IPS DF 6.9 (cell line): ENCODE measurements at regions not wholly inside any gene's neighbourhood (a gene's known extent, or its start where the extent isn't known, plus 50 kb on each side); places are given as distances from the start of the nearest gene placed in this dataset.

Experiments
- DNase-seq: peaks from one replicate; pipeline ENCODE4 v3.0.0-alpha.2; 2013; ENCODE audit warnings: low read depth, low spot score
- H3K27ac ChIP-seq: one replicate; pipeline ENCODE4 v1.5.1; 2013; ENCODE audit warnings: low read length, control low read depth
- H3K27me3 ChIP-seq: 2 replicates; pipeline ENCODE4 v1.6.1; 2013; ENCODE audit warnings: mild to moderate bottlenecking, low read length; ENCODE audit not compliant: control insufficient read depth, insufficient read depth
- H3K36me3 ChIP-seq: 2 replicates; pipeline ENCODE4 v1.6.1; 2013; ENCODE audit warnings: low read length; ENCODE audit not compliant: control insufficient read depth, insufficient read depth
- H3K4me1 ChIP-seq: 2 replicates; pipeline ENCODE4 v1.6.1; 2013; ENCODE audit warnings: low read length; ENCODE audit not compliant: control insufficient read depth, insufficient read depth
- H3K4me3 ChIP-seq: 2 replicates; pipeline ENCODE4 v1.5.1; 2013; ENCODE audit warnings: mild to moderate bottlenecking, low read length
- H3K9me3 ChIP-seq: 2 replicates; pipeline ENCODE4 v1.6.1; 2013; ENCODE audit warnings: low read length, inconsistent platforms; ENCODE audit not compliant: control insufficient read depth, insufficient read depth
- WGBS: extraction: QIAGEN DNeasy Blood & Tissue Kit; methylation state at CpG from one replicate; pipeline ENCODE4 v1.1.7; 2013; ENCODE audit warnings: mixed read lengths, missing lambda C conversion rate; ENCODE audit not compliant: insufficient read length, insufficient coverage; 5-methylcytosine and 5-hydroxymethylcytosine counted together

- DNase-seq, result no peak
- Histone ChIP-seq H3K36me3 (no peaks in the 10 kb centered on the region), H3K27me3 (no peaks in the 10 kb centered on the region), H3K4me1 (no peaks in the 10 kb centered on the region), H3K9me3 (no peaks in the 10 kb centered on the region; the same call in 1 of the 2 replicates), H3K27ac (no peak overlapping the region), H3K4me3 (no peak overlapping the region)
- no CpG with 5 or more reads among the region's 2 CpGs for WGBS
Observed at GRCh38 chr5:56625541-56625940, 189.8 kb upstream of the MAP3K1 start.

GRCh38 chr5:56624751-56625150, 190.6 kb upstream of the MAP3K1 start:
- no CpG with 5 or more reads among the region's 1 CpG for WGBS
- no peaks in the 10 kb centered on the region; the same call in 1 of the 2 replicates for H3K9me3 ChIP-seq
- H3K4me3 ChIP-seq, result no peak overlapping the region
- no peak for DNase-seq
- no peak overlapping the region for H3K27ac ChIP-seq
- H3K27me3 ChIP-seq, result no peaks in the 10 kb centered on the region
- no peaks in the 10 kb centered on the region for H3K4me1 ChIP-seq
- no peaks in the 10 kb centered on the region for H3K36me3 ChIP-seq

GRCh38 chr5:56622141-56622540, 193.2 kb upstream of the MAP3K1 start:
- Histone ChIP-seq H3K4me3 (no peak overlapping the region), H3K9me3 (no peaks in the 10 kb centered on the region), H3K27me3 (no peaks in the 10 kb centered on the region), H3K36me3 (no peaks in the 10 kb centered on the region), H3K27ac (no peak overlapping the region), H3K4me1 (no peaks in the 10 kb centered on the region)
- no peak for DNase-seq
- WGBS, result no CpG with 5 or more reads among the region's 2 CpGs

- WGBS, result no CpG with 5 or more reads among the region's 3 CpGs
Observed at GRCh38 chr5:56620903-56621677, 194.3 kb upstream of the MAP3K1 start.

GRCh38 chr5:56617998-56618397, 197.4 kb upstream of the MAP3K1 start:
- H3K4me1 ChIP-seq, result 0 out of 2 replicates have a peak, but pooled peaks cover 2% of the 10 kb centered on the region
- no peaks in the 10 kb centered on the region for H3K27me3 ChIP-seq
- no peak for DNase-seq
- WGBS, result no CpG with 5 or more reads among the region's 4 CpGs
- H3K27ac ChIP-seq, result no peak overlapping the region
- H3K36me3 ChIP-seq, result no peaks in the 10 kb centered on the region
- no peak overlapping the region for H3K4me3 ChIP-seq
- H3K9me3 ChIP-seq, result no peaks in the 10 kb centered on the region

More at GRCh38 chr5:56620903-56621677, 194.3 kb upstream of the MAP3K1 start:
- Histone ChIP-seq H3K27ac (no peak overlapping the region), H3K27me3 (no peaks in the 10 kb centered on the region), H3K9me3 (no peaks in the 10 kb centered on the region), H3K36me3 (no peaks in the 10 kb centered on the region), H3K4me1 (no peaks in the 10 kb centered on the region), H3K4me3 (no peak overlapping the region)
- no peak for DNase-seq

GRCh38 chr5:56616454-56617160, 198.7 kb upstream of the MAP3K1 start:
- Histone ChIP-seq H3K4me3 (no peak overlapping the region), H3K4me1 (0 out of 2 replicates have a peak, but pooled peaks cover 2% of the 10 kb centered on the region), H3K36me3 (no peaks in the 10 kb centered on the region), H3K27ac (no peak overlapping the region), H3K27me3 (no peaks in the 10 kb centered on the region), H3K9me3 (no peaks in the 10 kb centered on the region)
- no CpG with 5 or more reads among the region's 6 CpGs for WGBS
- no peak for DNase-seq

GRCh38 chr5:56615361-56616153, 199.8 kb upstream of the MAP3K1 start:
- H3K27me3 ChIP-seq, result no peaks in the 10 kb centered on the region
- H3K9me3 ChIP-seq, result no peaks in the 10 kb centered on the region
- 0 out of 2 replicates have a peak, but pooled peaks cover 2% of the 10 kb centered on the region for H3K4me1 ChIP-seq
- no CpG with 5 or more reads among the region's 6 CpGs for WGBS
- no peaks in the 10 kb centered on the region for H3K36me3 ChIP-seq
- H3K27ac ChIP-seq, result no peak overlapping the region
- no peak overlapping the region for H3K4me3 ChIP-seq
- DNase-seq, result no peak

- Histone ChIP-seq H3K27ac (no peak overlapping the region), H3K4me1 (peaks cover 7% of the 10 kb centered on the region; the same call in 1 of the 2 replicates), H3K9me3 (no peaks in the 10 kb centered on the region), H3K36me3 (no peaks in the 10 kb centered on the region), H3K27me3 (no peaks in the 10 kb centered on the region), H3K4me3 (no peak overlapping the region)
- WGBS, result no CpG with 5 or more reads among the region's 1 CpG
- no peak for DNase-seq
Observed at GRCh38 chr5:56612759-56613158, 202.6 kb upstream of the MAP3K1 start.

- no CpG with 5 or more reads among the region's 2 CpGs for WGBS
- no peaks in the 10 kb centered on the region for H3K9me3 ChIP-seq
- no peak for DNase-seq
Observed at GRCh38 chr5:56612353-56612752, 203.0 kb upstream of the MAP3K1 start.

GRCh38 chr5:56610093-56610698, 205.2 kb upstream of the MAP3K1 start:
- no peaks in the 10 kb centered on the region for H3K9me3 ChIP-seq
- no peak overlapping the region for H3K27ac ChIP-seq
- H3K4me1 ChIP-seq, result peaks cover 8% of the 10 kb centered on the region
- no peaks in the 10 kb centered on the region for H3K36me3 ChIP-seq
- no peaks in the 10 kb centered on the region for H3K27me3 ChIP-seq
- no CpG with 5 or more reads among the region's 4 CpGs for whole genome bisulfite sequencing
- no peak overlapping the region for H3K4me3 ChIP-seq
- DNase-seq, result no peak

More at GRCh38 chr5:56612353-56612752, 203.0 kb upstream of the MAP3K1 start:
- no peaks in the 10 kb centered on the region for H3K27me3 ChIP-seq
- no peaks in the 10 kb centered on the region for H3K36me3 ChIP-seq
- H3K4me1 ChIP-seq, result peaks cover 9% of the 10 kb centered on the region
- H3K27ac ChIP-seq, result no peak overlapping the region
- H3K4me3 ChIP-seq, result no peak overlapping the region
